IMR-90 (cell line): ENCODE measurements at regions not wholly inside any gene's neighbourhood (a gene's known extent, or its start where the extent isn't known, plus 50 kb on each side); places are given as distances from the start of the nearest gene placed in this dataset.

Experiments used
- ATAC-seq: fragments of 200-7000 bp; cut with Tn5 transposase; 2 replicates; pipeline ENCODE4 v1.9.1; 2020; ENCODE audit warnings: low read depth, mild to moderate bottlenecking, moderate library complexity
- BruUV-seq: library from RNA; stranded (reverse); fragments of 400-500 nt; replicated peaks from 2 replicates; lab custom pipeline; 2021; lab: Mats Ljungman, UMichigan
- CTCF ChIA-PET: fragments of 300-600 bp; formaldehyde crosslinking; extraction: SDS; loops from one replicate; lab custom pipeline; 2021; ENCODE audit warnings: antibody characterized with exemption; lab: Yijun Ruan, JAX
- POLR2A ChIA-PET: fragments of 300-600 bp; sonication (Branson Sonifier 250); formaldehyde crosslinking; loops from one replicate; lab custom pipeline; 2022; ENCODE audit warnings: antibody characterized with exemption; ENCODE audit not compliant: unreplicated experiment; lab: Charles Lee
- DNase-seq: peaks from one replicate; pipeline ENCODE4 v3.0.0; 2013
- H2AFZ ChIP-seq: replicated peaks from 2 replicates; pipeline ENCODE3; 2013; ENCODE audit warnings: low read length, mild to moderate bottlenecking; ENCODE audit not compliant: poor library complexity
- H2AK5ac ChIP-seq: 2 replicates; pipeline ENCODE4 v1.6.1; 2013; ENCODE audit warnings: low read depth, low read length, inconsistent platforms
- H2AK9ac ChIP-seq: replicated peaks from 2 replicates; pipeline ENCODE3; 2013; ENCODE audit warnings: mild to moderate bottlenecking, low read depth, low read length, moderate library complexity; ENCODE audit not compliant: poor library complexity
- H2BK120ac ChIP-seq: 2 replicates; pipeline ENCODE4 v1.6.1; 2013; ENCODE audit warnings: low read depth, low read length, inconsistent platforms
- H2BK15ac ChIP-seq: 3 replicates; pipeline ENCODE4 v1.6.1; 2013; ENCODE audit warnings: low read depth, low read length, inconsistent platforms
- H2BK20ac ChIP-seq: 2 replicates; pipeline ENCODE4 v1.6.1; 2013; ENCODE audit warnings: low read depth, mild to moderate bottlenecking, inconsistent platforms, low read length, moderate library complexity
- H2BK5ac ChIP-seq: 2 replicates; pipeline ENCODE4 v1.6.1; 2013; ENCODE audit warnings: mild to moderate bottlenecking, low read depth, low read length, inconsistent platforms; ENCODE audit not compliant: poor library complexity, severe bottlenecking
- H3K14ac ChIP-seq: replicated peaks from 2 replicates; pipeline ENCODE4 v1.6.1; 2013; ENCODE audit warnings: low read depth, low read length, inconsistent platforms
- H3K18ac ChIP-seq: 2 replicates; pipeline ENCODE4 v1.6.1; 2013; ENCODE audit warnings: low read depth, low read length, control low read depth
- H3K23ac ChIP-seq: 2 replicates; pipeline ENCODE4 v1.6.1; 2013; ENCODE audit warnings: low read depth, low read length, inconsistent platforms
- H3K27ac ChIP-seq: 2 replicates; pipeline ENCODE4 v1.5.1; 2013; ENCODE audit warnings: mild to moderate bottlenecking, control low read depth, low read length; ENCODE audit not compliant: insufficient read depth
- H3K27me3 ChIP-seq: 2 replicates; pipeline ENCODE4 v1.6.1; 2013; ENCODE audit warnings: low read length; ENCODE audit not compliant: control insufficient read depth, insufficient read depth
- H3K36me3 ChIP-seq: 2 replicates; pipeline ENCODE4 v1.6.1; 2013; ENCODE audit warnings: low read length, mixed read lengths; ENCODE audit not compliant: control insufficient read depth, insufficient read depth
- H3K4ac ChIP-seq: 2 replicates; pipeline ENCODE4 v1.6.1; 2013; ENCODE audit warnings: low read depth, low read length, inconsistent platforms
- H3K4me1 ChIP-seq: 2 replicates; pipeline ENCODE4 v1.6.1; 2013; ENCODE audit warnings: low read length, mixed read lengths; ENCODE audit not compliant: control insufficient read depth, insufficient read depth
- H3K4me2 ChIP-seq: 2 replicates; pipeline ENCODE4 v1.6.1; 2013; ENCODE audit warnings: low read depth, mild to moderate bottlenecking, control low read depth, low read length, moderate library complexity
- H3K4me3 ChIP-seq: 2 replicates; pipeline ENCODE4 v1.5.1; 2013; ENCODE audit warnings: low read depth, mild to moderate bottlenecking, control low read depth, low read length, moderate library complexity; ENCODE audit not compliant: insufficient read depth
- H3K56ac ChIP-seq: 2 replicates; pipeline ENCODE4 v1.6.1; 2013; ENCODE audit warnings: low read length, inconsistent platforms; ENCODE audit not compliant: insufficient read depth; ENCODE audit errors: extremely low read depth
- H3K79me1 ChIP-seq, 2 experiments: 2 replicates each; pipeline ENCODE4 v1.6.1; 2013; ENCODE audit warnings: low read length in 2 of 2, inconsistent platforms in 1 of 2, low read depth in 1 of 2
- H3K9ac ChIP-seq: 2 replicates; pipeline ENCODE4 v1.6.1; 2013; ENCODE audit warnings: low read depth, low read length, control low read depth
- H3K9me1 ChIP-seq: 2 replicates; pipeline ENCODE4 v1.6.1; 2013; ENCODE audit warnings: low read length, inconsistent platforms; ENCODE audit not compliant: insufficient read depth
- H3K9me3 ChIP-seq: 2 replicates; pipeline ENCODE4 v1.6.1; 2013; ENCODE audit warnings: low read length; ENCODE audit not compliant: control insufficient read depth, insufficient read depth
- H4K20me1 ChIP-seq: 2 replicates; pipeline ENCODE4 v1.6.1; 2013; ENCODE audit warnings: low read length, inconsistent platforms; ENCODE audit not compliant: insufficient read depth
- H4K5ac ChIP-seq: 2 replicates; pipeline ENCODE4 v1.6.1; 2013; ENCODE audit warnings: mild to moderate bottlenecking, low read depth, low read length, control low read depth
- H4K8ac ChIP-seq, 2 experiments: 2 replicates each; pipeline ENCODE4 v1.6.1; 2013; ENCODE audit warnings: low read depth in 2 of 2, low read length in 2 of 2, control low read depth in 1 of 2, inconsistent platforms in 1 of 2
- H4K91ac ChIP-seq: 2 replicates; pipeline ENCODE4 v1.6.1; 2013; ENCODE audit warnings: low read depth, low read length, inconsistent platforms; ENCODE audit not compliant: insufficient read depth
- MAFK ChIP-seq: IDR thresholded peaks from 2 replicates; pipeline ENCODE4 v1.6.1; 2012; ENCODE audit warnings: low read depth, low read length, improper control_type of control experiment
- NFE2L2 ChIP-seq: fragments of 150-350 bp; IDR thresholded peaks from 2 replicates; pipeline ENCODE4 v1.6.1; 2016; ENCODE audit warnings: low read depth, mild to moderate bottlenecking, low read length
- RFX5 ChIP-seq: IDR thresholded peaks from 2 replicates; pipeline ENCODE4 v1.8.0; 2012; ENCODE audit warnings: low read depth, mild to moderate bottlenecking, low read length, moderate library complexity
- WGBS, 2 experiments: methylation state at CpG; one replicate each; pipeline versions ENCODE4 v1.1.5 to v1.1.7; 2013; ENCODE audit warnings: missing lambda C conversion rate in 2 of 2; ENCODE audit not compliant: insufficient read length in 1 of 2; ENCODE audit errors: extremely low coverage in 2 of 2; 5-methylcytosine and 5-hydroxymethylcytosine counted together
- dilution Hi-C: fragments of 300-500 bp; cut with HindIII; formaldehyde crosslinking; loops from one replicate; pipeline ENCODE4 v1.14.3; 2018; ENCODE audit warnings: low sequenced_read_pairs; ENCODE audit not compliant: unreplicated experiment
- in situ Hi-C: fragments of 300-500 bp; cut with MboI; formaldehyde crosslinking; loops from 3 replicates; pipeline ENCODE4 v1.14.3; 2019; ENCODE audit warnings: low sequenced_read_pairs, inconsistent platforms, mixed read lengths
- intact Hi-C: fragments of 100-400 bp; cut with micrococcal nuclease; formaldehyde crosslinking; loops from 2 replicates; pipeline ENCODE4 v1.10.0; 2022
- TF ChIP-seq, protein P1 (sequence below): fragments of 150-350 bp; IDR thresholded peaks from 2 replicates; pipeline ENCODE4 v1.6.1; 2017; ENCODE audit warnings: mild to moderate bottlenecking, antibody characterized with exemption, low read length, low read depth
- TF ChIP-seq, protein P2 (sequence below): fragments of 150-350 bp; IDR thresholded peaks from 2 replicates; pipeline ENCODE4 v1.6.1; 2016; ENCODE audit warnings: low read depth, mild to moderate bottlenecking, low read length, moderate library complexity, borderline replicate concordance

DNA sequence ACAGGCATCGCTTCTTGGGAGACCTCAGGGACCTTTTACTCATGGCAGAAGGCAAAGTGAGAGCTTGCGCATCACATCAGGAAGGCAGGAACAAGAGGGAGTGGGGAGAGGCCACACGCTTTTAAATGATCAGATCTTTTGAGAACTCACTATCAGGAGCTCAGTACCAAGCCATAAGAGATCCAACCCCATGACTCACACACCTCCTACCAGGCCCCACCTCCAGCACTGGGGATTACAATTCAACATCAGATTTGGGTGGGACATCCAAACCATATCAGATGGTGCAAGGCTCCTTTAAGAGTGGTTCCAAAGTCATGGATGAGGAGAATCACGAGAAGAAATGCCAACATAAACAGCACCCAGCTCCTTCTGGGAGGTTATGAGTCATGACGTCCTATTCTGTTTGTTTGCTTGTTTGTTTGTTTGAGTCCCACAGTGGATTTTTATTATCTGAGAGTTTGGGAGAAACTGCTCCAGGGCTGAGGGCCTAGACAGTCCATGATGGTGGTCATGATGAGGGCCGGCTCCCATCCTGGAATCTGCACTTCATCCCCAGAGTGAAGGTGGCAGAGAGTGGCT lies 453.5 kb downstream of the GADD45G start:
- Histone ChIP-seq H3K79me1 (no peaks in the 10 kb centered on the region), H3K4me1 (no peaks in the 10 kb centered on the region), H2BK20ac (no peak overlapping the region), H2BK5ac (no peak overlapping the region), H3K36me3 (no peaks in the 10 kb centered on the region), H3K4ac (no peak overlapping the region), H3K23ac (no peak overlapping the region), H3K18ac (no peak overlapping the region), H3K14ac (no peak overlapping the region), H4K91ac (no peak overlapping the region), H3K56ac (no peak overlapping the region), H2BK120ac (no peak overlapping the region), H4K8ac (no peak overlapping the region), H4K20me1 (no peaks in the 10 kb centered on the region), H3K9me1 (no peaks in the 10 kb centered on the region), H3K4me3 (no peak overlapping the region), H3K27ac (no peak overlapping the region), H3K9ac (no peak overlapping the region), H3K27me3 (no peaks in the 10 kb centered on the region; the same call in 1 of the 2 replicates), H2AK5ac (no peak overlapping the region), H2AFZ (no peak overlapping the region), H2BK15ac (no peak overlapping the region), H4K5ac (no peak overlapping the region), H3K9me3 (no peaks in the 10 kb centered on the region), H3K4me2 (no peak overlapping the region), H2AK9ac (no peak overlapping the region)
- ATAC-seq: no peak
- dilution Hi-C loops: no loop called here
- intact Hi-C loops: no loop called here
- WGBS, 2 experiments: no CpG with 5 or more reads among the region's 6 CpGs
- CTCF ChIA-PET: no interaction called here
- no peak for DNase-seq
- BruUV-seq: no TSS peak
- POLR2A ChIA-PET: no interaction called here
- in situ Hi-C loops: no loop called here
- TF ChIP-seq, protein P1, sequence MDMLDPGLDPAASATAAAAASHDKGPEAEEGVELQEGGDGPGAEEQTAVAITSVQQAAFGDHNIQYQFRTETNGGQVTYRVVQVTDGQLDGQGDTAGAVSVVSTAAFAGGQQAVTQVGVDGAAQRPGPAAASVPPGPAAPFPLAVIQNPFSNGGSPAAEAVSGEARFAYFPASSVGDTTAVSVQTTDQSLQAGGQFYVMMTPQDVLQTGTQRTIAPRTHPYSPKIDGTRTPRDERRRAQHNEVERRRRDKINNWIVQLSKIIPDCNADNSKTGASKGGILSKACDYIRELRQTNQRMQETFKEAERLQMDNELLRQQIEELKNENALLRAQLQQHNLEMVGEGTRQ: no peak
- TF ChIP-seq RFX5 (no peak), MAFK (no peak), NFE2L2 (no peak)
- TF ChIP-seq, protein P2, sequence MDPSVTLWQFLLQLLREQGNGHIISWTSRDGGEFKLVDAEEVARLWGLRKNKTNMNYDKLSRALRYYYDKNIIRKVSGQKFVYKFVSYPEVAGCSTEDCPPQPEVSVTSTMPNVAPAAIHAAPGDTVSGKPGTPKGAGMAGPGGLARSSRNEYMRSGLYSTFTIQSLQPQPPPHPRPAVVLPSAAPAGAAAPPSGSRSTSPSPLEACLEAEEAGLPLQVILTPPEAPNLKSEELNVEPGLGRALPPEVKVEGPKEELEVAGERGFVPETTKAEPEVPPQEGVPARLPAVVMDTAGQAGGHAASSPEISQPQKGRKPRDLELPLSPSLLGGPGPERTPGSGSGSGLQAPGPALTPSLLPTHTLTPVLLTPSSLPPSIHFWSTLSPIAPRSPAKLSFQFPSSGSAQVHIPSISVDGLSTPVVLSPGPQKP: no peak
